ENCODE measurements at regions not wholly inside any gene's neighbourhood (a gene's known extent, or its start where the extent isn't known, plus 50 kb on each side); places are given as distances from the start of the nearest gene placed in this dataset.

GRCh38 chr6:51249798-51250197, 431.1 kb downstream of the TFAP2B start:
- no peak for DNase-seq (ENCODE audit: low spot score)

- DNase-seq (ENCODE audit: low spot score), result no peak
Observed at GRCh38 chr6:51250317-51250716, 431.6 kb downstream of the TFAP2B start.

- no peak for DNase-seq (ENCODE audit: low spot score)
Observed at GRCh38 chr6:51257938-51258337, 439.3 kb downstream of the TFAP2B start.

GRCh38 chr6:51260003-51260402, 441.3 kb downstream of the TFAP2B start:
- no peak for DNase-seq (ENCODE audit: low spot score)

- no peak for DNase-seq (ENCODE audit: low spot score)
Observed at GRCh38 chr6:51261691-51262090, 443.0 kb downstream of the TFAP2B start.

- DNase-seq (ENCODE audit: low spot score), result no peak
Observed at GRCh38 chr6:51265426-51265825, 446.8 kb downstream of the TFAP2B start.

- DNase-seq (ENCODE audit: low spot score), result no peak
Observed at GRCh38 chr6:51266604-51267003, 447.9 kb downstream of the TFAP2B start.

- DNase-seq (ENCODE audit: low spot score), result no peak
Observed at GRCh38 chr6:51268666-51269065, 450.0 kb downstream of the TFAP2B start.

GRCh38 chr6:51269876-51270275, 451.2 kb downstream of the TFAP2B start:
- no peak for DNase-seq (ENCODE audit: low spot score)

GRCh38 chr6:51271615-51272014, 452.9 kb downstream of the TFAP2B start:
- DNase-seq (ENCODE audit: low spot score), result no peak

- no peak for DNase-seq (ENCODE audit: low spot score)
Observed at GRCh38 chr6:51273228-51273961, 454.7 kb downstream of the TFAP2B start.

GRCh38 chr6:51277474-51277873, 458.8 kb downstream of the TFAP2B start:
- DNase-seq (ENCODE audit: low spot score), result no peak

GRCh38 chr6:51282026-51282425, 463.4 kb downstream of the TFAP2B start:
- DNase-seq (ENCODE audit: low spot score), result no peak

- DNase-seq (ENCODE audit: low spot score), result no peak
Observed at GRCh38 chr6:51283723-51284355, 465.2 kb downstream of the TFAP2B start.

- no peak for DNase-seq (ENCODE audit: low spot score)
Observed at GRCh38 chr6:51285876-51286275, 467.2 kb downstream of the TFAP2B start.

- no peak for DNase-seq (ENCODE audit: low spot score)
Observed at GRCh38 chr6:51289041-51289440, 470.4 kb downstream of the TFAP2B start.

GRCh38 chr6:51292659-51293058, 474.0 kb downstream of the TFAP2B start:
- no peak for DNase-seq (ENCODE audit: low spot score)

GRCh38 chr6:51299621-51300380, 481.1 kb downstream of the TFAP2B start:
- DNase-seq (ENCODE audit: low spot score), result no peak

- no peak for DNase-seq (ENCODE audit: low spot score)
Observed at GRCh38 chr6:51300510-51300909, 481.8 kb downstream of the TFAP2B start.

- no peak for DNase-seq (ENCODE audit: low spot score)
Observed at GRCh38 chr6:51301962-51302361, 483.3 kb downstream of the TFAP2B start.

GRCh38 chr6:51302431-51302830, 483.8 kb downstream of the TFAP2B start:
- no peak for DNase-seq (ENCODE audit: low spot score)

- DNase-seq (ENCODE audit: low spot score), result no peak
Observed at GRCh38 chr6:51303338-51303737, 484.7 kb downstream of the TFAP2B start.

- no peak for DNase-seq (ENCODE audit: low spot score)
Observed at GRCh38 chr6:51314965-51315364, 496.3 kb downstream of the TFAP2B start.
